ENCODE measurements at regions not wholly inside any gene's neighbourhood (a gene's known extent, or its start where the extent isn't known, plus 50 kb on each side); places are given as distances from the start of the nearest gene placed in this dataset.
"Not testable (repeated sequence)": the region's sequence is repeated elsewhere in the genome, so short reads cannot be mapped to it uniquely, and the experiment has no call there.

- no peak for DNase-seq (ENCODE audit: low spot score)
- TF ChIP-seq CTCF (IDR thresholded peaks at IDR 0.05; ENCODE audit: extremely low read depth, insufficient read depth, missing control alignments), result no peak
- in situ Hi-C loops (cut with MboI; ENCODE audit: low pct_unique_long_range_greater_than_20kb, low sequenced_read_pairs, unreplicated experiment), result no loop called here
Measured at GRCh38 chr18:55981712-55982475, 393.9 kb upstream of the TCF4 start.

GRCh38 chr18:55974521-55974920 is 386.5 kb upstream of the TCF4 start:
- in situ Hi-C loops (cut with MboI; ENCODE audit: low pct_unique_long_range_greater_than_20kb, low sequenced_read_pairs, unreplicated experiment), result no loop called here
- no peak for DNase-seq (ENCODE audit: low spot score)

DNA sequence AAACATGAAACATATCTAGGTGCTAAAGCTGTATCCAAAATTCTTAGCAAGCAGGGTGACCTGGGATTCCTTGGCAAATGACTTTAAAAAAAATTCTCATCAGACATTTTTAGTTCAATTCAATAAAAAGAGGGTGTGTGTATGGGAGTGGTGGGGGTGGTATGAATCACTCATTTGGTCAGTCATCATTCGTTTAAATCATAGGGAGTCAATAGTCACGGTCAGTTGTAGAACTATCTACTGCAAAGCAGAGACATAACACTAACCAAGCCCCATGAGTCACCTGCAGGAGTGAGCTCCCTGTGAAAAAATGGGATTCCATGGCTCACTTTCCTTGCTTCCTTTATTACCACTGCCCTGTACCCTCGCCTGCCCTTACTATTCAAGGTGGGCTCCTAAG is 380.6 kb upstream of the TCF4 start:
- in situ Hi-C loops (cut with MboI; ENCODE audit: low pct_unique_long_range_greater_than_20kb, low sequenced_read_pairs, unreplicated experiment), result no loop called here
- no peak for DNase-seq (ENCODE audit: low spot score)
- TF ChIP-seq CTCF (IDR thresholded peaks at IDR 0.05; ENCODE audit: extremely low read depth, insufficient read depth, missing control alignments), result no peak

More at GRCh38 chr18:55974521-55974920, 386.5 kb upstream of the TCF4 start:
- TF ChIP-seq CTCF (IDR thresholded peaks at IDR 0.05; ENCODE audit: extremely low read depth, insufficient read depth, missing control alignments), result no peak

GRCh38 chr18:55967019-55967418 is 379.0 kb upstream of the TCF4 start:
- no peak for DNase-seq (ENCODE audit: low spot score)
- TF ChIP-seq CTCF (IDR thresholded peaks at IDR 0.05; ENCODE audit: extremely low read depth, insufficient read depth, missing control alignments), result no peak
- in situ Hi-C loops (cut with MboI; ENCODE audit: low pct_unique_long_range_greater_than_20kb, low sequenced_read_pairs, unreplicated experiment), result no loop called here

GRCh38 chr18:55964171-55964570 is 376.2 kb upstream of the TCF4 start:
- no peak for DNase-seq (ENCODE audit: low spot score)
- in situ Hi-C loops (cut with MboI; ENCODE audit: low pct_unique_long_range_greater_than_20kb, low sequenced_read_pairs, unreplicated experiment), result no loop called here

DNA sequence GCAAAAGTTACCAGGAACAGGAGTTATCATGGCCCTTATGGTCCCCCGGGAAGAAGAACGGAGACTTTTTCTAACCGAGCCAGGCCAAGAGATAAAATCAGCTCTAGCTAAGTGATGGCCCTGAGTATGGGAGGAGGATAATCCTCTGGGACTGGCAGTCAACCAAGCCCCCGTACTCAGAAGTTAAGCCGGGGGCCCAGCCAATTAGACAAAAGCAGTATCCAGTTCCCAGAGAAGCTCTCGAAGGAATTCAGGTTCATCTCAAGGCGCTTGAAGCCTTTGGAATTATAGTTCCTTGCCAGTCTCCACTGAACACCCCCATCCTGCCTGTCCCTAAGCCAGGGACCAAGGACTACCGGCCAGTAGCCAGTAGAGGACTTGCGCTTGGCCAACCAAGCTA is 365.3 kb upstream of the TCF4 start:
- no peak for TF ChIP-seq CTCF (IDR thresholded peaks at IDR 0.05; ENCODE audit: extremely low read depth, insufficient read depth, missing control alignments)
- in situ Hi-C loops (cut with MboI; ENCODE audit: low pct_unique_long_range_greater_than_20kb, low sequenced_read_pairs, unreplicated experiment), result no loop called here
- DNase-seq (ENCODE audit: low spot score), result no peak

More at GRCh38 chr18:55964171-55964570, 376.2 kb upstream of the TCF4 start:
- TF ChIP-seq CTCF (IDR thresholded peaks at IDR 0.05; ENCODE audit: extremely low read depth, insufficient read depth, missing control alignments), result no peak

- in situ Hi-C loops (cut with MboI; ENCODE audit: low pct_unique_long_range_greater_than_20kb, low sequenced_read_pairs, unreplicated experiment); DNase-seq (ENCODE audit: low spot score): not testable (repeated sequence)
Measured at GRCh38 chr18:55951738-55952137, 363.7 kb upstream of the TCF4 start.
